Activated naive CD4-positive, alpha-beta T cell treated with anti-CD3 and anti-CD28 coated beads, Interleukin-2, amount 50 U/mL, for 72 hours (primary cell): ENCODE measurements at regions not wholly inside any gene's neighbourhood (a gene's known extent, or its start where the extent isn't known, plus 50 kb on each side); places are given as distances from the start of the nearest gene placed in this dataset.
A peak's percentile ranks its signal among the peaks of the same experiment; 100 is the strongest.

Experiments used
- ATAC-seq, 2 donors: fragments of 150-1000 bp; cut with Tn5 transposase; 2 replicates each; pipeline ENCODE4 v1.10.0; 2021; ENCODE audit warnings: mild to moderate bottlenecking in 2 of 2, moderate library complexity in 2 of 2
- DNase-seq, 2 donors: peaks; one replicate each; pipeline ENCODE4 v3.0.0; 2021 to 2022; ENCODE audit warnings: low spot score in 2 of 2
- H3K27ac Mint-ChIP-seq, 2 donors: one replicate each; pipeline ENCODE4 v1.8.0; 2022; ENCODE audit warnings: mild to moderate bottlenecking in 2 of 2, mixed read lengths in 2 of 2
- H3K36me3 Mint-ChIP-seq, 2 donors: one replicate each; pipeline ENCODE4 v1.8.0; 2022; ENCODE audit warnings: mixed read lengths in 2 of 2
- H3K9me3 Mint-ChIP-seq, 2 donors: one replicate each; pipeline ENCODE4 v1.8.0; 2022; ENCODE audit warnings: mixed read lengths in 2 of 2

GRCh38 chr21:35943752-35944151, 116.6 kb downstream of the SETD4 start:
- H3K27ac Mint-ChIP-seq = no peak overlapping the region
- no peak for DNase-seq
- no peaks in the 10 kb centered on the region for H3K36me3 Mint-ChIP-seq
- no peaks in the 10 kb centered on the region for H3K9me3 Mint-ChIP-seq
- ATAC-seq = no peak

GRCh38 chr21:35942211-35943144, 117.8 kb downstream of the SETD4 start:
- Mint-ChIP-seq H3K36me3 (no peaks in the 10 kb centered on the region), H3K9me3 (no peaks in the 10 kb centered on the region), H3K27ac (no peak overlapping the region)
- DNase-seq (no peak), ATAC-seq (no peak)

- no peaks in the 10 kb centered on the region for H3K36me3 Mint-ChIP-seq
- no peaks in the 10 kb centered on the region for H3K9me3 Mint-ChIP-seq
- H3K27ac Mint-ChIP-seq = no peak overlapping the region
- DNase-seq (no peak), ATAC-seq (peak in 1 of 2 donors; percentile 41)
Measured at GRCh38 chr21:35940074-35940927, 120.0 kb downstream of the SETD4 start.

GRCh38 chr21:35938446-35938845, 121.9 kb downstream of the SETD4 start:
- H3K27ac Mint-ChIP-seq = no peak overlapping the region
- H3K9me3 Mint-ChIP-seq = no peaks in the 10 kb centered on the region
- no peak for ATAC-seq

GRCh38 chr21:35933466-35933865, 126.9 kb downstream of the SETD4 start:
- H3K9me3 Mint-ChIP-seq = no peaks in the 10 kb centered on the region
- DNase-seq (no peak), ATAC-seq (no peak)
- no peaks in the 10 kb centered on the region for H3K36me3 Mint-ChIP-seq
- H3K27ac Mint-ChIP-seq = no peak overlapping the region

More at GRCh38 chr21:35938446-35938845, 121.9 kb downstream of the SETD4 start:
- no peak for DNase-seq
- no peaks in the 10 kb centered on the region for H3K36me3 Mint-ChIP-seq

GRCh38 chr21:35932232-35932911, 128.0 kb downstream of the SETD4 start:
- DNase-seq = peak in 1 of 2 donors; percentile 31
- peak; percentile 87 to 90 for ATAC-seq
- Mint-ChIP-seq H3K27ac (no peak overlapping the region), H3K9me3 (no peaks in the 10 kb centered on the region), H3K36me3 (no peaks in the 10 kb centered on the region)

DNA sequence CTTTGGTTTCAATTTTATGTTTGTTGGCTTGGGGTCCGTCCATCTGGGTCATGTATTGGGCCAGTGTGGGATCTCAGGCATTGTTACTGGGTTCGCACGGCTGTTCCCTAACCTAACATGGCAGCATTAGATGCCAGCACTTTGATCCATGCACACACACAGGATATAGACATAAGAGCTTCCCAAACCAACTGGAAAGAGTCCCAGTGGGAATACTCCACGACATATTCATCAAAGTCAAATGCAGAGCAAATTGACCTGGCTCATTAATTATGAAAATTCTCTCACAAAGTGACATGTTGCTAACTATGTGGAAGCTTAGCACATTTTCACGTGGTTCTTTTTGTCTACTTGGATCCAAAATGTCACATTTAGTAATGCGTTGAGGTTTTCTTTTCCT, 130.4 kb downstream of the SETD4 start:
- Mint-ChIP-seq H3K9me3 (no peaks in the 10 kb centered on the region), H3K36me3 (no peaks in the 10 kb centered on the region), H3K27ac (no peak overlapping the region)
- DNase-seq = no peak
- ATAC-seq = no peak

- H3K9me3 Mint-ChIP-seq = no peaks in the 10 kb centered on the region
- no peaks in the 10 kb centered on the region for H3K36me3 Mint-ChIP-seq
- H3K27ac Mint-ChIP-seq = no peak overlapping the region
- no peak for ATAC-seq
- no peak for DNase-seq
Measured at GRCh38 chr21:35927262-35927661, 133.1 kb downstream of the SETD4 start.

GRCh38 chr21:35926003-35926740, 134.2 kb downstream of the SETD4 start:
- Mint-ChIP-seq H3K27ac (no peak overlapping the region), H3K9me3 (no peaks in the 10 kb centered on the region), H3K36me3 (no peaks in the 10 kb centered on the region)
- ATAC-seq = no peak
- no peak for DNase-seq

DNA sequence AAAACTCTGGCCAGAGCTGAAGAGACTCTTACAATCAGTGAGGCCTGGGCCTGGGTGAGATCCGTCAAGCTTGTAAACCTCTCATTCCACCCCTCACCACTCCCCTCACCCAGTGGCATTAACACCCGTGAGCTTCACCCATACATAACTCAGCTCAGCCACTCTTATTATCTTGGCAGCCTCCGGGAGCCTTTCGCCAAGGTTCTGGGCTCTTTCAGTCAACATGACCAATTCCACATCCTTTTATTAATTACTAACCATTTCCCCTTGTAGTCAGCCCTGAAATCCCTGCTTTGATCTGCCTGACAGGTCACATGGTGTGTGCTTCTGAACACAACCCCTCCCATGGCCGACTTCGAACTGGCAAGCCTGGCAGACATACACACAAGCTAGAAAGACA, 134.8 kb downstream of the SETD4 start:
- DNase-seq = no peak

DNA sequence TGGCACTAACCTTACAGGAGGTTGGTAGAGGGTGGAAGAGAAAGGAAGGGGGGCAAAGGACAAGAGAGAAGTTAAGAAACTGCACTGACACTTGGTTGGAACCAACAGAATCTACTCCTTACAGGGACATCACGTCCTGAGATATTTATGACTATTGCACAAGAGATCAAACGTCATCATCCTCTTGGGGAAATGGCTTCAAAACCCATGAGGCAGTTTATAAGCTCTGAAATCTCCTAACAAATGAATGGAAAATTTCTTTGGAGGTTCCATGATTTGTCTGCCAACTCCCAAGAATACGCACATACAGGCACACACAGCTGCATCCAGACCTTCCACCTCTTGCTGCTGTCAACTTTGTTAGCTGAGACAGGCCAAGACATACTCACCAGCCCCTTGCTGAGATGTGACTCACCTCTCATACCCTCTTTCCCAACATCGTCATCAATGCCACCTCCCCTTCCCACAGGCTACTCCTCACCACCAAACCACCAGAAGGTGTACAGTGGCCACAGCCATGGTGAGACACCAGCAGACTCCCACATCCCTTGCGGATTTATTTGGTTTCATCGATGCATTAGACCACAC, 135.5 kb downstream of the SETD4 start:
- DNase-seq (peak; percentile 24 to 58), ATAC-seq (peak; percentile 80 to 92)
- Mint-ChIP-seq H3K36me3 (peaks cover 0 to under 1% of the 10 kb centered on the region in 2 donors), H3K27ac (no peak overlapping the region), H3K9me3 (no peaks in the 10 kb centered on the region)

More for the DNA sequence above, 134.8 kb downstream of the SETD4 start:
- ATAC-seq = peak; percentile 52 to 79
- H3K36me3 Mint-ChIP-seq = no peaks in the 10 kb centered on the region
- H3K9me3 Mint-ChIP-seq = no peaks in the 10 kb centered on the region
- no peak overlapping the region for H3K27ac Mint-ChIP-seq

GRCh38 chr21:35923971-35924370, 136.4 kb downstream of the SETD4 start:
- Mint-ChIP-seq H3K36me3 (peaks cover 0 to 7% of the 10 kb centered on the region in 2 donors), H3K9me3 (peaks cover 0 to 7% of the 10 kb centered on the region in 2 donors), H3K27ac (no peak overlapping the region)
- no peak for DNase-seq
- no peak for ATAC-seq

DNA sequence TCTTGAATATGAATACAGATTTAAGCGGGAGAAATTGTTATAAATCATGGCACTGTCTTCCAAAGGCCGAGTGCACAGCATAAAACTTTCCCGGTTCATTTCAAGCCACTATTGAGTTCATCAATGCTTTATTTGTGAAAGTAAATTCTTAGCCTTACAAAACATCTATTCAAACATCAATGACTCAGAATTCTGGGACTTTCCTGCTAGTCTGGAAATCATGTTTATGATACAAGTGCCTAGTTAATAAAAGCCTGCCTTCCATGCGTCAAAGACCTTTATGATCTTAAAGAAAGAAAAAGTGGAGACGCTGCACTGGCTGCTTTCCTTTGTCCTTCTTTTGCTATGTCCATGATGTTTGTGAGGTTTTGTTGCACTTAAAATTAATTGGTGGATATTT, 137.7 kb downstream of the SETD4 start:
- peaks cover 0 to 7% of the 10 kb centered on the region in 2 donors for H3K36me3 Mint-ChIP-seq

GRCh38 chr21:35921471-35921870, 138.9 kb downstream of the SETD4 start:
- no peak for DNase-seq
- H3K27ac Mint-ChIP-seq = no peak overlapping the region
- ATAC-seq = no peak
- H3K9me3 Mint-ChIP-seq = peaks cover 0 to 7% of the 10 kb centered on the region in 2 donors
- H3K36me3 Mint-ChIP-seq = peaks cover 0 to 7% of the 10 kb centered on the region in 2 donors

More for the DNA sequence above, 137.7 kb downstream of the SETD4 start:
- ATAC-seq (no peak), DNase-seq (no peak)
- no peak overlapping the region for H3K27ac Mint-ChIP-seq
- H3K9me3 Mint-ChIP-seq = peaks cover 0 to 7% of the 10 kb centered on the region in 2 donors

DNA sequence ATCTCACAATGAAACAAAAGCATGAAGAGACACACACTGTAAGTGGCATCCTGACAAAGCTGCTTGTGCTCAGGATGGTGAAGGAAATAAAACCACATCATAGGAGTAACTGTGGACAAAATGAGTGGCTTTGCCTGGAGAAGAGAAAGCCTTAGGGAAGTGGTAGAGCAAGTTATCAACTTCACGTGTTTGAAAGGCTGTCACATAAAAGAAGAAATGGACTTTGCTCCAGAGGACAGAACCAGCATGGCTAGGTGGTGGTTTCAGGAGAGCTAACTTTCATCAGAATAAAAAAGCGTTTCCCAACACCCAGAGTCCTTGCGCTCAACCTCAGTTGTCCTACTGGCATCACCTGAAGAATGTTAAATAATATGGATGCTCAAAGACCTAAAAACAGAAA, 139.9 kb downstream of the SETD4 start:
- Mint-ChIP-seq H3K9me3 (peaks cover 0 to 10% of the 10 kb centered on the region in 2 donors), H3K27ac (no peak overlapping the region), H3K36me3 (peaks cover 0 to 7% of the 10 kb centered on the region in 2 donors)
- DNase-seq = no peak
- ATAC-seq = no peak

GRCh38 chr21:35915030-35915429, 145.3 kb downstream of the SETD4 start:
- Mint-ChIP-seq H3K36me3 (peaks cover 0 to 7% of the 10 kb centered on the region in 2 donors), H3K9me3 (peaks cover 0 to 14% of the 10 kb centered on the region in 2 donors), H3K27ac (no peak overlapping the region)
- DNase-seq (no peak), ATAC-seq (no peak)
